NCI-H2171 treated with DMSO at 0.1 percent for 48 hours (cell line): ENCODE measurements at regions not wholly inside any gene's neighbourhood (a gene's known extent, or its start where the extent isn't known, plus 50 kb on each side); places are given as distances from the start of the nearest gene placed in this dataset.

Source experiments
- DNase-seq: peaks from one replicate; lab custom pipeline; 2025; lab: John Stamatoyannopoulos, UW

DNA sequence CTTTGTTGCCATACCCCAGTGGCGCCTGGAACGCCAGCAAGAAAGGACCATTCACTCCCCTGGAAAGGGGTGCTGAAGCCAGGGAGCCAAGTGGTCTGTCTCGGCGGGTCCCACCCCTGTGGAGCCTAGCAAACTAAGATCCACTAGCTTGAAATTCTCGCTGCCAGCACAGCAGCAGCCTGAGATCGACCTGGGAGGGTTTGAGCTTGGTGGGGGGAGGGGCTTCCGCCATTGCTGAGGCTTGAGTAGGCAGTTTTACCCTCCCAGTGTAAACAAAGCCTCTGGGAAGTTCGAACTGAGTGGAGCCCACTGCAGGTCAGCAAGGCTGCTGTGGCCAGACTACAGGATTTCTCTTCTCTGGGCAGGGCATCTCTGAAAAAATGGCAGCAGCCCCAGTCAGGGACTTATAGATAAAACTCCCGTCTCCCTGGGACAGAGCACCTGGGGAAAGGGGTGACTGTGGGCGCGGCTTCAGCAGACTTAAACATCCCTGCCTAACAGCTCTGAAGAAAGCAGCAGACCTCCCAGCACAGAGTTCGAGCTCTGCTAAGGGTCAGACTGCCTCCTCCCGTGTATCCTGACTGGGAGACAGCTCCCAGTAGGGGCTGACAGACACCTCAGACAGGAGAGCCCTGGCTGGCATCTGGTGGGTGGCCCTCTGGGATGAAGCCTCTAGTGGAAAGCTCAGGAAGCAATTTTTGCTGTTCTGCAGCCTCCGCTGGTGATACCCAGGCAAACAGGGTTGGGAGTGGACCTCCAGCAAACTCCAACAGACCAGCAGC lies 281.1 kb upstream of the SP4 start:
- DNase-seq: no peak

DNA sequence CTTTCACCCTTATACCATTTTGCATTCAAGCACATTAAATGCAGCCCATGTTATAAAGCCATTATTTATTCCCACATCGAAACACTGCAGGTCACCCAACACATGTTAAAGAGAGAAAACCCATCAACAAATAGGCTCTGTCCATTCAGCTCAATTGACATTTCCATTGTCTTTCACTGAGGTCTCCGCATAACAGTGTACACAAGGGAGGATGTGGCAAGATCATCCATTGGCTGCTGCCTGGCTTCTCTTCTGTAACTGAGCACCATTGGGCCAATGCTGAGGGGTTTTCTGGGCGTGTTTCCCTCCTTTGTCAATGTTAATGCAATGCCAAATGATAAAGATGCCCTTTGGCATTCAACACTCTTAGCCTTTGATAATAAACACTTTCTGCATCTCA lies 278.1 kb upstream of the SP4 start:
- no peak for DNase-seq

DNA sequence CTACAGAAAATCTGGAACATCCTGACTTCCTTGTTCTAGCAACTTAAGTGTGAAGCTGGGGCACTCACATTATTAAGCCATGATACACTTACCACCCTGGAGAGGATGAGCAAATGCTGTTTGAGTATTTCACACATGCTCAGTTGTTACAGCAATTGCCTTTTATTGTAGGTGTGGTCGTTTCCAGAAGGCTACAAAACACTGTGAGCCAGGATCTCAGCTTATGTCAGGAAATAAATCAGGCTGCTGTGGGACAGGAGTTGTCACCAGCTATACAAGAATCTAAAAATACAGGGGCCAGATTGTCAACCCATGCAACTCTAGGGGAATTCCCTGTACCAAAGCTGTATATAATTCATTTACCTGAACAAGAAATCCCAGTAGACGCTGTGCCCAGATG lies 273.3 kb upstream of the SP4 start:
- DNase-seq: no peak

DNA sequence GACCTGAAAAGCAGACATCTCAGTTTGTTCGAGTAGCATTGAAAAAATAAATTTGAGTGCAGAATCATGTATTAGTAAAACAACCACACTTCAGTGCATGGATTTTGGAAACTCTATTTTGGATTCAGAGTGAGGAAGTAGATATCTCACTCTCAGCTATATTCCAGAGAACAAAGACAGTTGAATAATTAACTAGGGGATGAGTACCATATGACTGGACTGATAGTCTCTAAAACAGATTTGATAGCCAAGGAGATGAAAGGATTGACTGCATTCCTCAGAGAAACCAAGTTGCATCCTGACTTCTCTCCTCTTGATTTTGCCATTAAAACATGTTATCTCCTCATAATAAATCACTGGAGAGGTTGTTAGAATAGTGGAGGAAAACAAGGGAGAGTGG lies 268.4 kb upstream of the SP4 start:
- DNase-seq: no peak

DNA sequence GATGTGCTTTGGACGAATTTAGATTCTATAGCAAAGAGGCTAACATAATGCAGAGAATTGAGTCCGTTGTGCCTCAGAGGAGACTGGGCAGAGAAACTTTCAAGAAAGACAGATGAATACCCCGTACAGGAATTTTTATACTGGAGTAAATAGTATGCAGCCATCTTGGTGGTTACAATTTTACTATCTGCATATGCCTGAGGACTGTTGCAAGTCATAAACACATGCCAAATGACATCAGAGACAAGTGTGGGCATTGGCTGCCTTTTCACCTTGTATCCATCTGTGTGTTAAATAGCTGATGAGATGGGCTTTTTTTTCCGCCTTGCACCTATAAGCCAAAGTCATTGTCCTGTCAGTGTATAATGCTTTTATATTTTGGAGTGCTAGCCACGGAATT lies 267.5 kb upstream of the SP4 start:
- no peak for DNase-seq

DNA sequence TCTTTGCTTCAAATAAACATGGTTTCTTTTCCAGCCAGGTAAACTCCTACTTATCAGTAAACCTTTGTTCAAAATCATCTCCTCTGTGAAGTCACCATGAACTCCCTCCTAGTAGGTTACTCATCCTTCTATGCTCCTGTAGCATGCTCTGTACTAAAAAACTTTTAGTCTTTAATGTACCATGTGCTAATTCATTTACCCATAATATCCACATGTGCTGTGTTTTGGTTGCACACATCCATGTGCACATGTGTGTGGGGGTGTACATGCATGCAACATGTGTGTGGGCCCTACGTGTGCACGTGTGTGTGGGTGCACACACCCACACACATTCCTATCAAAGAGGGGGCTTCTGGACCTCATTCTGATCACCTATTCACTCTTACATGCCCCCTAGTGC lies 259.9 kb upstream of the SP4 start:
- DNase-seq: no peak

DNA sequence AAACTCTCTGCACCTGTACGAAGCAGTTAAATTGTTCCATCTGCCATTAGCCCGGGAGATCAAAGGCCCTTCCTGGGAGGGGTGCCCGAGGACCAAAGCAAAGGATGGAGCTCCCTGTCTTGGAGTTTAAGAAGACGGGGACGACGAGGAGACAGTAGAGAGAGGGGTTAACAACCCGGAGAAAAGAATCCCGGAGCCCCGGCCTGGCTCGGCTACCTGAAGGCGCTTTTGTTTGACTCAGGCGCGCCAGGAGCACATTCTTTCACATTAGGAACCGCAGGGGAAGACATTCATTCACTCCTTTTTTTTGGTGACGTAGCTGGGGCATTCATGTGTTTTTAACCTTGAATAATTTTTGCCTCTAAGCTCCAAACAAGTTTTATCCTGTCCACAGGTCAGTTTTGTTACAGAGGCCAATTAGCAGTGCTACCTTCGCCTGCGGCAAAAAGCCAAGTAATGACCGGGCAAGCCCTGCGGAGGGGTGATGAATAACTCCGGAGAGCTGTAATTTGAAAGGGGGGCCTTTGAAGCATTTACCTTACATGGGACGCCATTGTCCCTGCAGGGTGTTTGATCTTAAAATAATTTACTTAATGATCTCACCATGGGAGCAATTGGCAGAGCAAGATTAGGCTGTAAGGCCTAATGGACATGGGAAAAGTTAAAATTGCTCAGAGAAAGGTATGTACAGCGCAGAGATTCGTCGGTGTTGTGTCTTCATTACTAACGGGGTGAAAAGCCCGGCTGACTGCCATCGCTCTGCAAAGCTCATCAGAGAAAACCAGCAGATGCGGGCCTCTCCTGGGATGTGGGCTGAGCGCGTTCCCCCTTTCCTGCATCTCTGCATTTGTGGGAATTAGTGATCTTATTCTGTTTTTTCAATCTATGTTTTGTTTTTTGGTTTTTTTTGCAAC lies 258.0 kb upstream of the SP4 start:
- DNase-seq: no peak

DNA sequence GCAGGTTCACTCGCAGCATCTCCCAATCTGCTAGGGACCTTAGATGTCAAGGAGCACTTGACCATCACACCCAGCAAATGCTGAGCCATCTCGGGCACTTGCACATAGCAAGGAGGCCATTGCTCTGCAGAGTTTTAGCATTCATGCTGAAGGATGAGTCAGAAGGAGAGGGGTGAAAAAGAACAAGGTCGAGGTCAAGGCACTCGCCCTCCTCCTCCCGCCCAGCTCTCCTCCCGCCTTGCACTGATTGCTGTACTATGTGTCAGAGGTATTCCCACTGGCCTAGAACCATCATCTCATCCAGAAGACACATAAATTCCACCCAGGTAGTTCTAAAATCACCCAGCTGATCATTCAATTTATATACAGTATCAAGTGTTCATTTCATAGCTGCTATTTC lies 255.1 kb upstream of the SP4 start:
- no peak for DNase-seq

DNA sequence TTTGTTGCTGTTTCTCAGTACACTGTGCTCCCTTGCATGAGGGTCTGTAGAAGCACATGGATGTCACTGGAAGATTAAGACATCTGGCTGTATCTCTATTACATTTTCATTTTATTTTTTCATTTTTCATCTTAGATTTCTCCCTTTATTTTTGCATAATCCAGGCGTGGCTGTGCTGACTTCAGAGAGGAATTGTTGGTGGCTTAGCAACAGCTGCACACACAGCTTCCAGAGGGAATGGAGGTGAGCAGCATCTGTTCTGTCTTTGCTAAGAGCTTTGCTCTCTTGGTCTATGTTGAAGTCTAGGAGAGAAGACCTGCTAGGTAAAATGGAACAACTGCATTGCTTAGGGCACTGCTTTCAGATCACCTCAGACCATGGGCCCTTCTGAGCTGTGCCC lies 254.4 kb upstream of the SP4 start:
- no peak for DNase-seq

DNA sequence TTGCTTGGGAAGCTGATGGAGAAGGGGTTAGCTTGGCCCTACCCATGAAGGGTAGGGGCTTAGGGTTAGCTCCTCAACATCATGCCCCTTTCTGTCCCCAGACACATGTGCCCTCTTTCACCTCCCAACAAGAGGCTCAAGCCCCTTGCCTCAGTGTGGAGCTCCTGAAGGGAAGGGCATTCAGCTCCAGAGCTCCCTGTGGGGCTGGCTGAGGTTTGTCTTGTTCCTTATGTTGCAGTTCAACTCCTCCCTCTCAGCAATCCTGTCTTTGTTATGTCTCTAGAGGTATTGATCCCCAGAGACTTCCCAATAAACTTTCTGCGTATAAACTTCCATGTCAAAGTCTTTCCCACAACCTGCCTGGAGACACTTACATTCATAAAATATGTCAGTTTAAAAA lies 252.2 kb upstream of the SP4 start:
- no peak for DNase-seq

DNA sequence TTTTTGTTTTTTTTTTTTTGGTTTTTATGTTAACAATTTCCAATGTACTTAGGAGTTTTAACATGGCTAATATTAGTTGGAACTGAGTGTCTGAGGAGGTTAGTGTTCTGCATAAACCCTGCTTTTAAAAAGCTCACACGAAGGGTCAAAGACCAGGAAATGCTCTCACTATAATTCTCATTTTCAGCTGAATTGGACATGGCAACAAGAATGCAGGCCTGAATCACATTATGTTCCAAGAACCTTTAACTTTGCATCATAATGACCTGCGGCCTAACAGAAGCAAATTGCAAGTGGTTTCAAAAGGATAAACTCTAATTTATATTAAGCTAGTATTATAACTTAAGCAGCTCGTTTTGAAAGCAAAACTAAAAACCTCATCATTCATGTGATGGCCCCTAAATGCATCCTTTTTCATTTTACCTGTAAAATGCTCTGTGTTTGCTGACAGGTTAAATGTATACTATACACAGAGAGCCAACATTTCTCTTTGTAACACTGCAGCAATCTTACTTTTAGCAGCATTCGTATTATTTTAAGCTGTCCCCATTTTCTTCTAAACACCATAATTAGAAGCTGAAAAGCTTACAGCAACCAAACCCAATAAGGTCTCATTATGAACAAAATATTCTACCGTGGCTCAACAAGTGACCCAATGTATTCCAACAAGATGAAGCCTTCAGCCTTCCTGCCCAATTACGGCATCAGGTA lies 242.8 kb upstream of the SP4 start:
- DNase-seq: no peak

DNA sequence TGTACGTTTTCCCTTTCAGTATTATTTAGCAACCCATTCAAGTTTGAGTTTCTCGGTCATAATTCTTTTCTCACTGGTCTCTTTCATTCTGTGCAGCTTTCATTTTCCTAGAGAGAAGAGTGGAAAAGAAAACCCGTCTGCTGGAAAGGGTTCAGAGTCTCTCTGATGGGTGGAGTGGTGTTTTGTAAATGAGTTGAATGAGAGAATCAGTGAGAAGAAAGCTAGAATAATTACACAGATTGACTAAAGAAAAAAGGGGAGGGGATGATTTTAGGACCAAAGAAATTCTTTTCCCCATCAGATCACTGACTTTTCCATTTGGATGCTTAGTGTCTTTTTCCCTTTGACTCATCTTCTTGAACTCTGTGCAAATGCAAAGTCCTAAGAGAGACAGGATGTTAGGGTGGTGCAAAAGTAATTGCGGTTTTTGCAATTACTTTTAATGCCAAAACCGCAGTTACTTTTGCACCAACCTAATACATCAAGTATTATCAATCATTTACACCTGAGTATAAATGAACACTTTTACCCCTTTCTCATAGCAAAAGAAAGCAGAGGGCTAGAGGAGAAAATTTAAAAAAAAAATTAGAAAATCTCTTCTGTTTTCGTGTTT lies 242.1 kb upstream of the SP4 start:
- no peak for DNase-seq

DNA sequence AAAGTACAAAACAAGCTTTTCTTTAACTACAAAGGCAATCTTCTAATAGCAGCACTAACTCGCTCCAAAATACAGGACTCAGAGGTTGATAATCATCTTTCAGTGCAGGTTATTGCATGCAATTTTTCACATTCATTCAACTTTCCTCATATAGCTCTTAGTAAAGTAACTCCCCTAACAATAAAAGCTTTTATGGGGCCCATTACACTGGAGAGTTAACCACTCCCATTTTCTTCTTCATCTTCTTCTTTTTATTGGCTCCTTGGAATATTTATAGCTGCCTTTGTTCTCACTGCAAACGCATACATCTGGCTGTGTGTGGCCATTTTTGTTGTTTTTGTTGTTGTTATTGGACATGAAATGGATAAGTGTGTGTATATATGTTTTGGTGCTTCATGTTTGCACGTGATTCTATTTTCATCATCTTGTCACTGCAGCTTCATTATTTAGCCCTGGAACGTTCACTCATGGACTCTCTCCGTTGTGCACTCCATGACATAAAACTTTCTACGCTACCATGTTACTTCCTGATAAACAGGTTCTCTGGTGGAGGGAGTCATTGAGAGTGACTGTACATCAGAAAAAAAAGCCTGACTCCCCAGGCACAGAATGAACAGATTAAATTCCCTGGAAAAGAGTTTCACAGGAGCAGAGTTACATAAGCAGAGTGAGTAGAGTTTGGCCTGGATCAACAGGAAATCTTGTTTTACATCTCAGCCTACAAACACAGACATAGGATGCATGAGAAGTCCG lies 236.4 kb upstream of the SP4 start:
- no peak for DNase-seq

DNA sequence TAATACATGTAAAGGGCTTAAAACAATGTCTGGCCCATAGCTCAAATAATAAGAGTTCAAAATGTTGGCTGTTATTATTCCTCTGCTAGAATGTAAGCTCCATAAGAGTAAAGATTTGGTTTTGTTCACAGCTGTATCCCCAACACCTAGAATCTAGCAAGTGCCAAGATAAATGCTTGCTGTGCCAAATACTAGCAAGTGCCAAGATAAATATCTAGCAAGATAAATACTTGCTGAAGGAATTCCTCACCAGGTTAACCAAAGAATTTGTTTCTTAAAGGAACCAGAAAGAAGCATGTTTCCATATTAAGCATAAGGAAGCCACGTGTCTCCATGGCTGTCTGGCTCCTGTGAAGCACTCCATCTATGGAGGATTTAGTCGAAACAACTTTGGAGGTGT lies 235.2 kb upstream of the SP4 start:
- no peak for DNase-seq

DNA sequence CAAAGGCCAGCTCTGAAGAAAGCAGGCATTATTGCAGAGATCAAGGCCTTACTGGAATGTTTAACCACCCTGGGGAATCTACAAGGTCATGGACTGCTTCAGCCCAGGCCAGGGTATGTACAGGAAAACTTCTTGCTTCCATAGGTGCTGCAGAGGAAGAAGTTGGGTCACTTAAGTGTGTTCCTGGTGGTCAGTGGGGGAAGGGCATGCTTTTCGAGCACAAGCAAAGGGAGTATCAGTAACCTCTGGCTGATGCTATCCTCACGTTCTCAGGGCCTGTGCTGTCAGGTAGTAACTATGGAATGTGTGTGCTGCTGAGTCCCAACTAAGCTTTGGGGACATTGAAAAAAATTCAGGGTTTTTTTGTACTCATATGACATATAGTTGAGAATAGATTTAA lies 234.0 kb upstream of the SP4 start:
- DNase-seq: no peak

DNA sequence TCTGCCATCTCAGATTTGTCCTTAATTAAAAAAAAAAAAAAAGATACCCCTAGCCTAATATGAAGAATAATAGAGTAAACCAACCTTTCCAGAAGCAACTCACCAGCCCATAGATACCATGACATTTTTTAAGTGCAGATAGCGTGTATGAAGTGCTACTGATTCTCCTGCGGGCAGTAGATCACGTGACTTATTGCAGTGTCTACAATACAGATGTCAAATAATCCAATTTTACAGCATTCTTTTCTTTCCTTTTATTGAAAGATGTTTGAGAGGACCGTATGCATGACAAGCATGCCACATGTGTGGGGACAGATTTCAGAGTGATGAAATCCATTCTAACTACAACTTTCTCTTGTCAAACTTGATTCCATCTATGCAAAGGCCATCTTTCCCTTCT lies 232.9 kb upstream of the SP4 start:
- no peak for DNase-seq

DNA sequence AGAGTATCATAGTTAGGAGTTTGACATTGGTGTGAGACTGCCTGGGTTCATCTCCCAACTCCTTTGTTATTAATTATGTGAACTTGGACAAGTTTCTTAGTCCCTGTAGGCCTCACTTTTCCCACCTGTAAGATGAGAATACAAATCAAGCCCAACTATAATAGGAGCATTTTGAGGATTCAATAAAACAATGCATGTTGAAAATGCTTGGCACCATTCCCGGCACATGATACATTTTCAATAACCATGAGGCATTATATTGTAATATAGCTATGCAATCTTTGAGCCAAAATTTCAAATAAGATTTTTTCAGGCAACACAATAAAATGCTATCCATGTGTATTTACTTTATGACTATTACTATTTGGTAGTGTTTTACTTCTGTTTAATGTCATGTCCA lies 229.0 kb upstream of the SP4 start:
- no peak for DNase-seq

DNA sequence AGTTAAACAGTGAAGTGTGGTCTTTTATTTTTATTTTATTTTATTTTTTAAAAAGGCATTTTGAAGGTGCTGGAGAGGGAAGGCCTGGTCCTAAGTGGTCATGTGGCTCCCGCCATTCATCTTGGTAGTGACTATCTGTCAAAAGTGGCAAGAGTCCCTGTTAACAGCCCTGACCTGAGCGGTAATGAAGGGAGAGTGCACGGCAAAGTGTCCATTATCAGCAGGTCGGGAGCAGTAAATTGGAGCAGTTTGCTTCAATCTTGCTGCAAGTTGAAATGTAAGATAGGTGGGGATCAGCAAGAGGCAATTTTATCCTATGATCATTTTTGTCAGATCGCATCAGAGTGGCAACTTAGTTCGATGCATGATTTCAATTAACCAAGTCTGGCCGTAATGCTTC lies 227.4 kb upstream of the SP4 start:
- DNase-seq: no peak

DNA sequence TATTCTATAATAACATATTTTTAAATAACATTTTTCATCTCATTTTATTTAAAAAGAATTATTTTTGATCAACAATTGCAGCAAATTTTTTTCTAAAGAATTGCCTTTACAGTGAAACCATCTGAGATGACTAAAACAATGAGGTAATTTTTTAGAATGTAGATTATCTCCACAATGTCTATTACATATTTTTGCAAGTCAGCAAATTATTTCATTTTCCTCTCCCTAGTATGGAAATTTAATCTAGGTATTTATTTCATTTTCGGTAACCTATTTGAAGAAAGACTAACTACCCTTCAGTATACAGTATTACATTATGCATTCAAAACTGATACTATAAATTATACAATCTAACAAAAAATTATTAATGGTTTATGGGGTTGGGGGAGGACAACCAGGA lies 213.2 kb upstream of the SP4 start:
- DNase-seq: no peak

DNA sequence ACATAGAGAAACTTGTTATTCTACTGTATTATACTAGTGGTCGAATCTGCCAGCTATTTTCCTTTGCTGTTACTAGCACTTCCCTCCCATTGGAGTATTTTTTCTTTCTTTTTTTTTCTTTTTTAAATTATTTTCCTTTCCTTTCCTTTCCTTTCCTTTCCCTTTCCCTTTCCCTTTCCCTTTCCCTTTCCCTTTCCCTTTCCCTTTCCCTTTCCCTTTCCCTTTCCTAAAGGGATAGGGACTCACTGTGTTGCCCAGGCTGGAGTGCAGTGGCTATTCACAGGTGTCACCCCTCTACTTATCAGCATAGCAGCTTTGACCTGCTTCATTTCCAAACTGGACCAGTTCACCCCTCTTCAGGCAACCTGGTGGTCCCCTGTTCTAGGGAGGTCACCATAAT lies 212.6 kb upstream of the SP4 start:
- no peak for DNase-seq

DNA sequence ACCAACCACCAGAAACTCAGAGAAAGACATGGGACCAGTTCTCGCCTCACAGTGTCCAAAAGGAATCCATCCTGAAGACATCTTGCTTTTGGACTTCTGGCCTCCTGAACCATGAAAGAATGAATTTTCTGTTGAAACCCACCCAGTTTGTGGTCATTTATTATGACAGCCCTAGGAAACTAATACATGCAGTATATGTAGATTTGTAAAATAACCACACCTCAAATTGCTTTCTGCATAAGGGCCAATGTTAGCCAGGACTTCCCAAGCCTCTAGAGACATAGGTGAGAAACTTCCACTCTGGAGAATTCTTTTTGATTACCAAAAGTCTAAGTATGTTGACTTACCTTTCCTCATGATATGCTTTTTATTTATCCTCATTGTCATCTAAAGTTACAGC lies 210.5 kb upstream of the SP4 start:
- no peak for DNase-seq

DNA sequence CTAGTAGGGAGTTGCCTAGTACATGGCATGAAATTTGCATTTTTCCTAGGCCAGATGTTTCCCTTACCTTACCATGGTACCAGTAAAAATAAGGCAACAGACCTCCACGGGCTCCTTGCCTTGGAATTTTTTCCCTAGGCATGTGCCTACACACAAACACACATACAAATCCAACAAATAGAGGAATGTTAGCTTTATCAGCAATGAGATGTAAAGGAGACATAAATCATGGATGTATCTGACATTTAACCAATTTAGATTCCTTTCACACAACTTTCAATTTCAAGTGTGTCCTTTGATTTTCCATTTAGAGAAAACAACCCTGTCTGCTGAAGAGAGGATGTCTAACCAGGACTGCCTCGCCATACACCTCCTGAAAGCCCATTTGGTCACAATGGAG lies 209.7 kb upstream of the SP4 start:
- no peak for DNase-seq
